ENCODE measurements at regions not wholly inside any gene's neighbourhood (a gene's known extent, or its start where the extent isn't known, plus 50 kb on each side); places are given as distances from the start of the nearest gene placed in this dataset.

- no peak for TF ChIP-seq CTCF (IDR thresholded peaks at IDR 0.05)
- no peak for TF ChIP-seq POLR2A (IDR thresholded peaks at IDR 0.05)
- no peak for TF ChIP-seq POLR2AphosphoS5 (IDR thresholded peaks at IDR 0.05)
- no peak for TF ChIP-seq EP300 (IDR thresholded peaks at IDR 0.05; ENCODE audit: low read depth)
Measured at GRCh38 chr10:4617589-4617988, 208.4 kb upstream of the AKR1E2 start.
